Liver (tissue), 3 donors: ENCODE measurements at regions not wholly inside any gene's neighbourhood (a gene's known extent, or its start where the extent isn't known, plus 50 kb on each side); places are given as distances from the start of the nearest gene placed in this dataset.

Source experiments
- EGR1 ChIP-seq, 2 donors: IDR thresholded peaks; 2 replicates each; pipeline ENCODE4 v1.6.1; 2016 to 2018; ENCODE audit warnings: antibody characterized with exemption in 2 of 2, low read depth in 2 of 2
- FOXA1 ChIP-seq: IDR thresholded peaks from 2 replicates; pipeline ENCODE4 v1.6.1; 2016; ENCODE audit warnings: antibody characterized with exemption
- TAF1 ChIP-seq: conservative IDR thresholded peaks from 2 replicates; pipeline ENCODE4 v1.6.1; 2016; ENCODE audit warnings: antibody characterized with exemption, mild to moderate bottlenecking
- TF ChIP-seq, protein P1 (sequence below): fragments of 150-350 bp; IDR thresholded peaks from 2 replicates; pipeline ENCODE4 v1.5.1; 2017; ENCODE audit warnings: improper control_type of control experiment, low read depth, low read length; ENCODE audit not compliant: missing input control
- donor health status: healthy.
- donor health status: healthy.

DNA sequence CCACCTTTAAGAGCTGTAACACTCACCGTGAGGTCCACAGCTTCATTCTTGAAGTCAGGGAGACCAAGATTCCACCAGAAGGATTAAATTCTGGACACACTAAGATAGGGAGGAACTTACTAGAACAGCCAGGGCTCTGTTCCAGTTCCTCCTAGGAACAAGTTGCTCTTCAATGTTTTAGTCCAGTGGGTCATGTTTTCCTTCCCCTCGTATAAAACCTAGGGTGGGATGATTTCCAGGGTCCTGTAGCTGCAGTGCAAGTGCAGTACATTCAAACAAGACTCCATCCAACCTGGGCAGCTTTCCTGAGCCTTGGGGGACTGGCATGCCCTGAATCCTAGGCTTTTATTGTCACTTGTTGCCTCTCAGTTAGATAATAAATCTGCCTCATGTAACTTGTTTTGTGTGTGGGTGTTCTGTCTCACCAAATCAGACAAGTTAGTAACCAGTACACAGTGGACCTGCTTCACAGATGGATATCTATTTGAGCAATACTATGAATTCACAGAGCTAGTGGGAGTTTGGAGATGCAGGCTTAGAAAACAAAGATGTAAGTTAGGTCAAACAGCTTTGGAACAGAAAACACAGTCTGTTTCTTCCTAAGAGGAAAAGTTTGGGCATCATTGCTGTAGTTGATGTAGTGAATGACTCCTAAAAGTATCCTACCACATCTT is 405.6 kb downstream of the GABRG2 start:
- TF ChIP-seq, protein P1, sequence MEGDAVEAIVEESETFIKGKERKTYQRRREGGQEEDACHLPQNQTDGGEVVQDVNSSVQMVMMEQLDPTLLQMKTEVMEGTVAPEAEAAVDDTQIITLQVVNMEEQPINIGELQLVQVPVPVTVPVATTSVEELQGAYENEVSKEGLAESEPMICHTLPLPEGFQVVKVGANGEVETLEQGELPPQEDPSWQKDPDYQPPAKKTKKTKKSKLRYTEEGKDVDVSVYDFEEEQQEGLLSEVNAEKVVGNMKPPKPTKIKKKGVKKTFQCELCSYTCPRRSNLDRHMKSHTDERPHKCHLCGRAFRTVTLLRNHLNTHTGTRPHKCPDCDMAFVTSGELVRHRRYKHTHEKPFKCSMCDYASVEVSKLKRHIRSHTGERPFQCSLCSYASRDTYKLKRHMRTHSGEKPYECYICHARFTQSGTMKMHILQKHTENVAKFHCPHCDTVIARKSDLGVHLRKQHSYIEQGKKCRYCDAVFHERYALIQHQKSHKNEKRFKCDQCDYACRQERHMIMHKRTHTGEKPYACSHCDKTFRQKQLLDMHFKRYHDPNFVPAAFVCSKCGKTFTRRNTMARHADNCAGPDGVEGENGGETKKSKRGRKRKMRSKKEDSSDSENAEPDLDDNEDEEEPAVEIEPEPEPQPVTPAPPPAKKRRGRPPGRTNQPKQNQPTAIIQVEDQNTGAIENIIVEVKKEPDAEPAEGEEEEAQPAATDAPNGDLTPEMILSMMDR, result no peak
- no peak for TF ChIP-seq TAF1
- TF ChIP-seq FOXA1, result no peak
- no peak for TF ChIP-seq EGR1 (IDR thresholded peaks at IDR 0.05; ENCODE audit: low read depth in 2 of 2)
